ENCODE measurements at regions not wholly inside any gene's neighbourhood (a gene's known extent, or its start where the extent isn't known, plus 50 kb on each side); places are given as distances from the start of the nearest gene placed in this dataset.

DNA sequence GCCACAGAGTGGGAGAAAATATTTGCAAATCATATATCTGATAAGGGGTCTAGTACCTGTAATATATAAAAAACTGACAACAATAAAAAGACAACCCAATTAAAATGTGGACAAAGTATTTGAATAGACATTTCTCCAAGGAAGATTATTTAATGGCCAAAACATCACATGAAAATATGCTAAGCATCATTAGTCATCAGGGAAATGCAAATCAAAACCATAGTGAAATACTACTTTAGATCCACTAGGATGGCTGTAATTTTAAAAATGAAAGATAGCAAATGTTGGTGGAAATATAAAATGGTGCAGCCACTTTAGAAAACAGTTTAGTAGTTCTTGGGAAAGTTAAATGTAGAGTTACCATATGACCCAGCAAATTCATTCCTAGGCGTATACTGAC, 118.7 kb upstream of the KIF26B start:
- Histone ChIP-seq H3K4me3 (no peak overlapping the region), H3K27me3 (replicated peaks) (no peaks in the 10 kb centered on the region), H3K36me3 (no peaks in the 10 kb centered on the region), H3K27ac (no peak overlapping the region), H3K4me1 (replicated peaks) (no peaks in the 10 kb centered on the region), H3K9me3 (replicated peaks) (no peaks in the 10 kb centered on the region)
- DNase-seq (ENCODE audit: low read depth in 1 of 2, low spot score in 2 of 2): no peak

DNA sequence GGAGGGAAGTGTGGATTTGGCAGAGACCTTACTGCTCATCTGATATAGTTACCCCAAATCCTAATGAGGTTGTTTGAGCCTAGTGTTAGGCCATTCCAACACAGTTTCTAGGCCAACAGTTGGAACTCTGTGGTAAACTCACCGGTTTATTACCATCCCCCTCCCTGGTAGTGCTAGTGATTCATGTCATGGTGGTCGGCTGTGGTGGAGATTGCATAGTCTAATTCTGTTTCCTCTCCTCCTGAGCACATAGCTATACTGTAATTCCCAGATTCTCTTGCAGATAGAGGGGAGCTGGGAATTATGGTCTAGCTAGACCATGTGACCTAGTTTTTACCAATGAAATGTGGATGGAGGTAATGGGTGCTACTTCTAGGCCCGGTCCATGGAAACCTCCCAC, 123.7 kb upstream of the KIF26B start:
- Histone ChIP-seq H3K9me3 (replicated peaks) (no peaks in the 10 kb centered on the region), H3K4me3 (no peak overlapping the region), H3K4me1 (replicated peaks) (no peaks in the 10 kb centered on the region), H3K36me3 (no peaks in the 10 kb centered on the region), H3K27me3 (replicated peaks) (no peaks in the 10 kb centered on the region), H3K27ac (no peak overlapping the region)
- no peak for DNase-seq (ENCODE audit: low read depth in 1 of 2, low spot score in 2 of 2)

DNA sequence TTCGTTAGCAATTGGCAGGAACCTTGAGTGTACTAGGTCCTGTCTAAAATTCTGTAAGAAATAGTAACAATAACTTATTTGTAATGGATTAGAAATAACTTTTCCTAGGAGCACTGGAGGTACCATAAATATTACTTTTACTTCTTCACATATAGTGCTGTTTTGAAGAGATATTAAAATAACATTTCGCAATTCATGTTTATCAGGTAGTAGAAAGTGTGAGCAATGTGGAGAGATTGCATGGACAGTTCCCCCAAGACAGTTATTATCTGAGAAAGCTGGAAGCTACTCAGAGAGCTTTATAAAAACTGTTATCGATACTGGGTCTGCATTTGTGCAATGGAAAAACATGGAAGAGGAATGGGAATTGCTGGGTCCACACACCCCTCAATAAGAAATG, 128.5 kb upstream of the KIF26B start:
- H3K27ac ChIP-seq: no peak overlapping the region
- no peaks in the 10 kb centered on the region for H3K27me3 ChIP-seq (replicated peaks)
- DNase-seq (ENCODE audit: low read depth in 1 of 2, low spot score in 2 of 2): no peak
- no peaks in the 10 kb centered on the region for H3K4me1 ChIP-seq (replicated peaks)
- H3K4me3 ChIP-seq: no peak overlapping the region
- H3K36me3 ChIP-seq: no peaks in the 10 kb centered on the region
- no peaks in the 10 kb centered on the region for H3K9me3 ChIP-seq (replicated peaks)

DNA sequence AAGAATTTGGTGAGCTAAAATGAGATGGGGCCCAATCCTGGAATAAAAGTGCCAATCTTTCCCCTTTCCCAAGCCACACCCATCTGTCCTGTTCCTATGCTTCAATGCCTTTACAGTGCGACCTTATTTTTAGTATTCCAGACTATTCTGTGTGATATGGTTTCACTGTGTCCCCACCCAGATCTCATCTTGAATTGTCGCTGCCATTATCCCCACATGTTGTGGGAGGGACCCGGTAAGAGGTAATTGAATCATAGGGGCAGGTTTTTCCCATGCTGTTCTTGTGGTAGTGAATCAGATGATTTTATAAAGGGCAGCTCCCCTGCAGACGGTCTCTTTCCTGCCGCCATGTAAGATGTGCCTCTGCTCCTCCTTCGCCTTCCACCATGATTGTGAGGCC, 129.3 kb upstream of the KIF26B start:
- H3K27ac ChIP-seq: no peak overlapping the region
- no peaks in the 10 kb centered on the region for H3K27me3 ChIP-seq (replicated peaks)
- H3K4me1 ChIP-seq (replicated peaks): no peaks in the 10 kb centered on the region
- no peaks in the 10 kb centered on the region for H3K36me3 ChIP-seq
- DNase-seq (ENCODE audit: low read depth in 1 of 2, low spot score in 2 of 2): no peak
- no peaks in the 10 kb centered on the region for H3K9me3 ChIP-seq (replicated peaks)
- H3K4me3 ChIP-seq: no peak overlapping the region

DNA sequence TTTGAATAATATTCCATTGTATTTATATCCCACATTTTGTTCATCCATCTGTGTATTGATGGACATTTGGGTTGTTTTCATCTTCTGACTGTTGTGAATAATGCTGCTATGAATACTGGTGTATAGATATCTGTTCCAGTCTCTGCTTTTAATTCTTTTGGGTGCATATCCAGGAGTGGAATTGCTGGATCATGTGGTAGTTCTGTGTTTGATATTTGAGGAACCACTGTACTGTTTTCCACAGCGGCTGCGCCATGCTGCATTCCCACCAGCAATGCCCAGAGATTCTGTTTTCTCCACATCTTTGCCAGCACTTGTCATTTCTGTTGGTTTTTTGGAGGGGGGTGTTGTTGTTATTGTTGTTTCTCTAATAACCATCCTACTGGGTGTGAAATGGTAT, 131.6 kb upstream of the KIF26B start:
- H3K4me1 ChIP-seq (replicated peaks): no peaks in the 10 kb centered on the region
- H3K36me3 ChIP-seq: no peaks in the 10 kb centered on the region
- no peaks in the 10 kb centered on the region for H3K9me3 ChIP-seq (replicated peaks)
- no peaks in the 10 kb centered on the region for H3K27me3 ChIP-seq (replicated peaks)
- H3K4me3 ChIP-seq: no peak overlapping the region
- no peak for DNase-seq (ENCODE audit: low read depth in 1 of 2, low spot score in 2 of 2)
- no peak overlapping the region for H3K27ac ChIP-seq

DNA sequence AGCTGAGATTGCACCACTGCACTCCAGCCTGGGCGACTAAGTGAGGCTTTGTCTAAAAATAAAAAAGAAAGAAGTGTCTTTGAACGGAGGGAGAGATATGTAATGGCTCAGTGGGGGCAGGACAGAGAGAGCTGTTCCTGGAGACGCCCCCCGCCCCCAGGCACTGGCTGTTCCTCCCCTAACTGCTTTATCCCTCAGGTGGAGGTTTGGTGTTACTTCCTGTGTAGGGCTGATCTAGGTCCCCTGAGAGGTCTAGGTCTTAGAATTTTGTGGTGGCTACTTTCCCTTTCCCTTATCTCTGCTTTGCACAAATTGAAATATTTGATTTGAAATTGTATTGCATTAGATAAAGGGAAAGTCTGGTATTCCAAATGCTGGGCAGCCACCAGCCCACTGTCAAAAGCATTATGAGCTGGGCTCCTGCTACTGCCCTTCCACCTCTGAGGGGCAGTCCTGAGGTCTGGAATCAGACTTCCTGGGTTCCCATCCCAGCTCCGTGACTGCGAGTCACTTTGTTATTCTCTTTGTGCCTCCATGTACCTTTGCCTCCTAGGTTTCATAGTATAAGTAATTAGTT, 134.8 kb upstream of the KIF26B start:
- H3K4me3 ChIP-seq: no peak overlapping the region
- H3K27me3 ChIP-seq (replicated peaks): no peaks in the 10 kb centered on the region
- no peaks in the 10 kb centered on the region for H3K9me3 ChIP-seq (replicated peaks)
- H3K4me1 ChIP-seq (replicated peaks): no peaks in the 10 kb centered on the region
- H3K36me3 ChIP-seq: no peaks in the 10 kb centered on the region
- no peak for DNase-seq (ENCODE audit: low read depth in 1 of 2, low spot score in 2 of 2)
- no peak overlapping the region for H3K27ac ChIP-seq

DNA sequence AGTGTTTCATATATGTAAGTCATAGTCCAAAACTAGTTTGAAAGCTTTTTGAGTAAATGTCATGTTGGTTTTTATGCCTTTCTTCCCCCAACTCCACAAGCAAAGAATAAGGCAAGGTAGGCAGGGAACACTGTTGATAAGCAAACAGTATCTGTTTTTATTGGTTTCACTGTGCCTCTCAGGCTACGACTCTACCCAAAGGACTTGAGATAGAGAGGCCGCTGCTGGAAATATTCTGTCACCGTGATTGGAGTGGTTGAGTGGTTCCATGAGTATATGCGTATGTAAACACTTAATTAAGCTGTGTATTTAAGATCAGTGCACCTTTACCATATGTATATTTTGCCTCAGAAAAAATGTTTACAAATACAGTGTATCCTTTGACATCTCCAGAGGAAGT, 138.1 kb upstream of the KIF26B start:
- DNase-seq (ENCODE audit: low read depth in 1 of 2, low spot score in 2 of 2): no peak

DNA sequence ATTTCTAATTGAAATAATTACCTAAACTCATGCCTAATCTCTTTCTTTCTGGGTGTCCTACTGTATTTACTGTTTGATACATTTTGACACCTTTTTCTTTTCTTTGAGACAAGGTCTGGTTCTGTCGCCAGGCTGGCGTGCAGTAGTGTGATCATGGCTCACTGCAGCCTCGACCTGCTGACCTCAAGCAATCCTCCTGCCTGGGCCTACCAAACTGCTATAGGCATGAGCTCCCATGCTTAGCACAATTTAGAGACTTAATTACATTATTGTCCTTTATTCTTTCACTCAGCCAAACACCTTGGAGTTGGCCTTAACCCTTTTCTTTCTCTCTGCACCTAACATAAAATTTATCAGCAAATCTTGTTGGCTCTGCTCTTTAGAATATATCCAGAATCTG, 139.8 kb upstream of the KIF26B start:
- H3K4me1 ChIP-seq (replicated peaks): no peaks in the 10 kb centered on the region
- H3K36me3 ChIP-seq: no peaks in the 10 kb centered on the region
- DNase-seq (ENCODE audit: low read depth in 1 of 2, low spot score in 2 of 2): no peak
- no peak overlapping the region for H3K4me3 ChIP-seq
- no peaks in the 10 kb centered on the region for H3K27me3 ChIP-seq (replicated peaks)
- no peaks in the 10 kb centered on the region for H3K9me3 ChIP-seq (replicated peaks)
- H3K27ac ChIP-seq: no peak overlapping the region

More for the DNA sequence above, 138.1 kb upstream of the KIF26B start:
- no peaks in the 10 kb centered on the region for H3K4me1 ChIP-seq (replicated peaks)
- no peaks in the 10 kb centered on the region for H3K9me3 ChIP-seq (replicated peaks)
- H3K36me3 ChIP-seq: no peaks in the 10 kb centered on the region
- H3K27me3 ChIP-seq (replicated peaks): no peaks in the 10 kb centered on the region
- H3K4me3 ChIP-seq: no peak overlapping the region
- H3K27ac ChIP-seq: no peak overlapping the region

DNA sequence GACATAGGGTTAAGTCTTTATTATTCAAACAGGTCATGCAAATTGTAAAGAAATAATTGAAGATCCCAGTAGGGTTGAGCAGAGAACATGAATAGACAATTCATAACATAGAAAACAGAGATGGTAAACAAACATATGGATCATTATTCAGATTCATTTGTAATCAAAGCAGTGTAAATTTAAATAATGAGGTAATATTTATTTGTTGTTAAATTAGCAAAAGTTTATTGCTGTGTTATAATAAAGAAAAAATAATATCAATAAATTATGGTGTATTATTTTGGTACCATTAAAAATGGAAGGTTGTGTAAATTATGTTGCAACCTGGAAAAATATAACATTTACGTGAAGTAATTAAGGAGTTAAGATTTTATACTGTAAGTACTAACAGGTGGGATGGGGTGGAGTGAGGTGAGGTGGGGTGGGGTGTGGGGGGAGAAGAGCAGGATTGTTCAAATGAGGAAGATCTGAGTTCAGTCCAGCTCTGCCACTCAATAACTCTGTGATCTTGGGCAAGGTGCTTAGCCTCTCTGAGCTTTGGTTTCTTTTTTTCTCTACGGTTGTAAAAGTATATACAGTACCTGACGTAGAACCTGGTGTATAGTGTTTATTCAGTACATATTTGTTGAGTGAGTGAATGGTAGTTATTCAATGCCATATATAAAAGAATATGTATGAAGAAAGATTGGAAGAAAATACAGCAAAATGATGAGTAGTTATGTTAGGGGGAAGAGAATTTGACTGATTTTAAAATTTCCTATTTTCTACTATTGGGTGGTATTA, 140.3 kb upstream of the KIF26B start:
- Histone ChIP-seq H3K4me3 (no peak overlapping the region), H3K27ac (no peak overlapping the region), H3K4me1 (replicated peaks) (no peaks in the 10 kb centered on the region), H3K36me3 (no peaks in the 10 kb centered on the region), H3K27me3 (replicated peaks) (no peaks in the 10 kb centered on the region), H3K9me3 (replicated peaks) (no peaks in the 10 kb centered on the region)
- DNase-seq (ENCODE audit: low read depth in 1 of 2, low spot score in 2 of 2): no peak

DNA sequence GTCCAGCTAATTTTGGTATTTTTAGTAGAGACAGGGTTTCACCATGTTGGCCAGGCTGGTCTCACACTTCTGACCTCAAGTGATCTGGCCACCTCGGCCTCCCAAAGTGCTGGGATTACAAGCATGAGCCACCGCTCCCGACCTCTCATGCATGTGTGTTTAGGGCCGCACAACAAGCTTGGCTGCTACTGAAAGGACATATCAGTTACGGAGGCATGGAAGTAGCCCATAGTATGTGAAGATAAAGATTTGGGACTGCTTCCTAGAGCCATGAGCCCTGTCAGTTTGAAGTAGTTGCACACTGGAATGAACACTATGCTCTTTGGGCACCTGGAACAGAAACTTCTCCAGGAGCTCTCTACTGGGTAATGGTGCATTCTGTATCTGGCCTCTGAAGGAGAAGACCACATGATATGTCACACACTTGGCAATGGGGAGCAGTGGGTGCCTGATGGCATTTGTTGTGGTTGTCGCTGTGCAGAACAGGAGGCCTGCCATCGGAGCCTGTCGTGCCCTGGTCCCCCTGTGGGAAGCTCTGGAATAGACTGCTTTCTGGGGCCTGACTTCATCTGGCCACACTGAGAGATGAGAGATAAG, 144.7 kb upstream of the KIF26B start:
- Histone ChIP-seq H3K4me1 (replicated peaks) (no peaks in the 10 kb centered on the region), H3K36me3 (no peaks in the 10 kb centered on the region), H3K27me3 (replicated peaks) (no peaks in the 10 kb centered on the region), H3K9me3 (replicated peaks) (no peaks in the 10 kb centered on the region), H3K27ac (no peak overlapping the region), H3K4me3 (no peak overlapping the region)
- no peak for DNase-seq (ENCODE audit: low read depth in 1 of 2, low spot score in 2 of 2)

DNA sequence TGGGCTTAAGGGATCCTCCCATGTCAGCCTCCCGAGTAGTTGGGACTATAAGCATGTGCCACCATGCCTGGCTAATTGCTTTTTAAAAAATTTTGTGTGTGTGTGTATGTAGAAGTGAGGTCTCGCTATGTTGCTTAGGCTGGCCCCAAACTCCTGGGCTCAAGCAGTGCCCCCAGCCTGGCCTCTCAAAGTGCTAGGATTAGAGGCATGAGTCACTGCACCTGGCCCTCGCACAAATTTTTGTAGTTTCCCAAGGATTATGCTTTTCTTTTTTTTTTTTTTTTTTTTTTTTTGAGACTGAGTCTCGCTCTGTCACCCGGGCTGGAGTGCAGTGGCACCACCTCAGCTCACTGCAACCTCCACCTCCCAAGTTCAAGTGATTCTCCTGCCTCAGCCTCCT, 144.4 kb upstream of the HNRNPU start:
- no peak for DNase-seq (ENCODE audit: low read depth in 1 of 2, low spot score in 2 of 2)
- H3K36me3 ChIP-seq: no peaks in the 10 kb centered on the region
- H3K27ac ChIP-seq: no peak overlapping the region
- H3K9me3 ChIP-seq (replicated peaks): no peaks in the 10 kb centered on the region
- H3K4me3 ChIP-seq: no peak overlapping the region
- no peaks in the 10 kb centered on the region for H3K27me3 ChIP-seq (replicated peaks)
- no peaks in the 10 kb centered on the region for H3K4me1 ChIP-seq (replicated peaks)

DNA sequence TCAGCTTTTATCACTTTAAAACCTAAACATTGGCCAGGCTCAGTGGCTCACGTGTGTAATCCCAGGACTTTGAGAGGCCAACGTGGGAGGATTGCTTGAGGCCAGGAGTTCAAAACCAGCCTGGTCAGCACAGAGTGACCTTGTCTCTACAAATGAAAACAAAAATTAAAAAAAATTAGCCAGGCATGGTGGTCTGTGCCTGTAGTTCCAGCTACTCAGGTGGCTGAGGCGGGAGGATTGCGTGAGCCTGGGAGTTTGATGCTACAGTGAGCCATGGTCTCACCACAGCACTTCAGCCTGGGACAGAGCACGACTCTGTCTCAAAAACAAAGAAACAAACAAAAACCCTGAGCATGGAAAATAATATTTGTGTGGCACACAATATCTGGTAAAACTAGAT, 143.5 kb upstream of the HNRNPU start:
- Histone ChIP-seq H3K4me3 (no peak overlapping the region), H3K4me1 (replicated peaks) (no peaks in the 10 kb centered on the region), H3K36me3 (no peaks in the 10 kb centered on the region), H3K27me3 (replicated peaks) (no peaks in the 10 kb centered on the region), H3K27ac (no peak overlapping the region), H3K9me3 (replicated peaks) (no peaks in the 10 kb centered on the region)
- DNase-seq (ENCODE audit: low read depth in 1 of 2, low spot score in 2 of 2): no peak

DNA sequence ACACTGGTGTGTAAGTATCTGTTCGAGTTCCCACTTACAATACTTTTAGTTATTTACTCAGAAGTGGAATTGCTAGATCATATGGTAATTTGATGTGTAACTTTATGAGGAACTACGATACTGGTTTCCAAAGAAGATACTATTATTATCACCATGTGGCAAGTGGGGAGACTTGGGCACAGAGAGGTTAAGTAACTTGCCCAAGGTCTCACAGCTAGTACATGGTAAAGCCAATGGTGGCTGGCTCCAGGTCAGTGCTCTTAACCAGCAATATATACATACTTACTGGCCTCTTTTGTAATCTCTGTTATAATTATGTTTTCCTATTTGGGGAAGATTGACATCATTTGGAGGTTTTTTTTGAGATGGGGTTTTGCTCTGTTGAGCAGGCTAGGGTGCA, 138.9 kb upstream of the HNRNPU start:
- DNase-seq (ENCODE audit: low read depth in 1 of 2, low spot score in 2 of 2): no peak
- Histone ChIP-seq H3K27me3 (replicated peaks) (no peaks in the 10 kb centered on the region), H3K36me3 (no peaks in the 10 kb centered on the region), H3K4me1 (replicated peaks) (no peaks in the 10 kb centered on the region), H3K9me3 (replicated peaks) (no peaks in the 10 kb centered on the region), H3K27ac (no peak overlapping the region), H3K4me3 (no peak overlapping the region)

DNA sequence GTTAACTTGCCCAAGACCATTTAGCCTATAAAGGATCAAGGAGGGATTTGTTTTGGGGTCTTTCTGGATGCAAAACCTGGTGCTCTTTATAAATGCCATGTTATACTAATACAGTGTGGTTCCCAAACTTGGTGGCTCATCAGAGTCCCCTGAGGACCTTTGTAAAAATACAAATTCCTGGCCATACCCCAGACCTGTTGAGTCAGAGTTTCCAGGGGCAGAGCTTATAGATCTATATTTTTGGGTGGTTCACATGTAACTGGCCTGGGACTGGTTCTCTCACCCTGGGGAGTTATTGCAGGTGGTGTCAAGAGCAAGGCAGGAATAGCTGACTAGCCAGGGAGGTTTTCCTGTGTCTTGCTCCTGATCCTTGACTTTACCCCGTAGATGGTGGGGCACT, 136.9 kb upstream of the HNRNPU start:
- H3K27ac ChIP-seq: no peak overlapping the region
- no peaks in the 10 kb centered on the region for H3K27me3 ChIP-seq (replicated peaks)
- H3K9me3 ChIP-seq (replicated peaks): no peaks in the 10 kb centered on the region
- no peak overlapping the region for H3K4me3 ChIP-seq
- no peak for DNase-seq (ENCODE audit: low read depth in 1 of 2, low spot score in 2 of 2)
- no peaks in the 10 kb centered on the region for H3K4me1 ChIP-seq (replicated peaks)
- H3K36me3 ChIP-seq: no peaks in the 10 kb centered on the region

DNA sequence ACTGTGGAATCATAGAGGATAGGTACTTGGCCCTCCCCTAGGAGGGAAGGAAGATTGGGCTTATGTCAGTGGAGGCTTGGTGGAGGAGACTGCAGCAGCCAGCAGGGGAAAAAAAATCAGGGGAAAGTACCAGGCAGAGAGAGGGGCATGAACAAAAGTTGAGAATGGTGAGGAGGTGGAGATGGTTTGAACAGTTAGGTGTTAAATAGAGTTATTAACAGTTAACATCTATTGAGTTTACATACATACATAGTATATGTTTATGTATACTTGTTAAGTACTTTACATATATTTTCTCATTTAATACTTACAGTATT, 136.5 kb upstream of the HNRNPU start:
- Histone ChIP-seq H3K27me3 (replicated peaks) (no peaks in the 10 kb centered on the region), H3K9me3 (replicated peaks) (no peaks in the 10 kb centered on the region), H3K36me3 (no peaks in the 10 kb centered on the region), H3K27ac (no peak overlapping the region), H3K4me1 (replicated peaks) (no peaks in the 10 kb centered on the region), H3K4me3 (no peak overlapping the region)
- no peak for DNase-seq (ENCODE audit: low read depth in 1 of 2, low spot score in 2 of 2)

All from SJSA1 (cell line).